A549 (cell line): ENCODE measurements at regions not wholly inside any gene's neighbourhood (a gene's known extent, or its start where the extent isn't known, plus 50 kb on each side); places are given as distances from the start of the nearest gene placed in this dataset.

Source experiments
- KDM1A ChIP-seq: fragments of 200-600 bp; sonication (generic); IDR thresholded peaks from 2 replicates; pipeline ENCODE4 v1.6.1; 2016; ENCODE audit warnings: low read depth, mild to moderate bottlenecking
- MAFK ChIP-seq: fragments of 450-650 bp; IDR thresholded peaks from 2 replicates; pipeline ENCODE4 v1.6.1; 2014; ENCODE audit not compliant: partially characterized antibody
- NFE2L2 ChIP-seq: fragments of 150-350 bp; conservative IDR thresholded peaks from 2 replicates; pipeline ENCODE4 v1.6.1; 2014; ENCODE audit warnings: low read length
- RFX5 ChIP-seq: fragments of 450-650 bp; IDR thresholded peaks from 2 replicates; pipeline ENCODE4 v1.7.1; 2014; ENCODE audit warnings: antibody characterized with exemption, mild to moderate bottlenecking, moderate library complexity
- TF ChIP-seq, protein P1 (sequence below): fragments of 250-450 bp; sonication (Bioruptor Pico); IDR thresholded peaks from 2 replicates; pipeline ENCODE4 v1.5.0; 2021; ENCODE audit warnings: mild to moderate bottlenecking, moderate library complexity, borderline replicate concordance
- TF ChIP-seq, protein P2 (sequence below): fragments of >200 bp; sonication (Bioruptor Twin); formaldehyde crosslinking; IDR thresholded peaks from 3 replicates; pipeline ENCODE4 v1.5.1; 2016

DNA sequence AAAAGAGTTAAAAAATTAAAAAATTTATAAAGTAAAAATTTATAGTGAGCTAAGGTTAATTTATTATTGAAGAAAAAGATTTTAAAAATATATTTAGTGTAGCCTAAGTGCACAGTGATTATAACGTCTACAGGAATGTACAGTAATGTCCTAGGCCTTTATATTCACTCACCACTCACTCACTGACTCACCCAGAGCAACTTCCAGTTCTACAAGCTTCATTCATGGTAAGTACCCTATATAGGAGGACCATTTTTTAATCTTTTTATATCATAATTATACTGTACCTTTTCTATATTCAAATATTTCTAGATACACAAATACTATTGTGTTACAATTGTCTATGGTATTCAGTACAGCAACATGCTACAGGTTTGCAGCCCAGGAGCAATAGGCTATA is 1623.2 kb downstream of the RPA4 start:
- TF ChIP-seq, protein P1, sequence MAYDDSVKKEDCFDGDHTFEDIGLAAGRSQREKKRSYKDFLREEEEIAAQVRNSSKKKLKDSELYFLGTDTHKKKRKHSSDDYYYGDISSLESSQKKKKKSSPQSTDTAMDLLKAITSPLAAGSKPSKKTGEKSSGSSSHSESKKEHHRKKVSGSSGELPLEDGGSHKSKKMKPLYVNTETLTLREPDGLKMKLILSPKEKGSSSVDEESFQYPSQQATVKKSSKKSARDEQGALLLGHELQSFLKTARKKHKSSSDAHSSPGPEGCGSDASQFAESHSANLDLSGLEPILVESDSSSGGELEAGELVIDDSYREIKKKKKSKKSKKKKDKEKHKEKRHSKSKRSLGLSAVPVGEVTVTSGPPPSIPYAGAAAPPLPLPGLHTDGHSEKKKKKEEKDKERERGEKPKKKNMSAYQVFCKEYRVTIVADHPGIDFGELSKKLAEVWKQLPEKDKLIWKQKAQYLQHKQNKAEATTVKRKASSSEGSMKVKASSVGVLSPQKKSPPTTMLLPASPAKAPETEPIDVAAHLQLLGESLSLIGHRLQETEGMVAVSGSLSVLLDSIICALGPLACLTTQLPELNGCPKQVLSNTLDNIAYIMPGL (CRISPR knock-in tag) = no peak
- TF ChIP-seq RFX5 = no peak
- TF ChIP-seq NFE2L2 = no peak
- TF ChIP-seq KDM1A = no peak
- TF ChIP-seq, protein P2, sequence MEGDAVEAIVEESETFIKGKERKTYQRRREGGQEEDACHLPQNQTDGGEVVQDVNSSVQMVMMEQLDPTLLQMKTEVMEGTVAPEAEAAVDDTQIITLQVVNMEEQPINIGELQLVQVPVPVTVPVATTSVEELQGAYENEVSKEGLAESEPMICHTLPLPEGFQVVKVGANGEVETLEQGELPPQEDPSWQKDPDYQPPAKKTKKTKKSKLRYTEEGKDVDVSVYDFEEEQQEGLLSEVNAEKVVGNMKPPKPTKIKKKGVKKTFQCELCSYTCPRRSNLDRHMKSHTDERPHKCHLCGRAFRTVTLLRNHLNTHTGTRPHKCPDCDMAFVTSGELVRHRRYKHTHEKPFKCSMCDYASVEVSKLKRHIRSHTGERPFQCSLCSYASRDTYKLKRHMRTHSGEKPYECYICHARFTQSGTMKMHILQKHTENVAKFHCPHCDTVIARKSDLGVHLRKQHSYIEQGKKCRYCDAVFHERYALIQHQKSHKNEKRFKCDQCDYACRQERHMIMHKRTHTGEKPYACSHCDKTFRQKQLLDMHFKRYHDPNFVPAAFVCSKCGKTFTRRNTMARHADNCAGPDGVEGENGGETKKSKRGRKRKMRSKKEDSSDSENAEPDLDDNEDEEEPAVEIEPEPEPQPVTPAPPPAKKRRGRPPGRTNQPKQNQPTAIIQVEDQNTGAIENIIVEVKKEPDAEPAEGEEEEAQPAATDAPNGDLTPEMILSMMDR = no peak
- TF ChIP-seq MAFK = no peak
